Thymus (tissue), 11 donors: ENCODE measurements at regions not wholly inside any gene's neighbourhood (a gene's known extent, or its start where the extent isn't known, plus 50 kb on each side); places are given as distances from the start of the nearest gene placed in this dataset.

ENCODE experiments used
- DNase-seq, 9 donors: peaks; one replicate each; pipeline ENCODE4 v3.0.0-alpha.2; 2013; ENCODE audit warnings: low spot score in 9 of 9, low read depth in 6 of 9, missing footprints in 1 of 9
- H3K27ac ChIP-seq, 2 donors: one replicate each; pipeline ENCODE4 v1.5.1; 2013; ENCODE audit warnings: control low read depth in 1 of 2, low read depth in 1 of 2, low read length in 1 of 2, mild to moderate bottlenecking in 1 of 2, moderate library complexity in 1 of 2
- H3K27me3 ChIP-seq, 2 donors: one replicate each; pipeline ENCODE4 v1.5.1; 2013; ENCODE audit warnings: low read length in 1 of 2; ENCODE audit not compliant: control insufficient read depth in 2 of 2, insufficient read depth in 1 of 2
- H3K36me3 ChIP-seq, 2 donors: one replicate each; pipeline ENCODE4 v1.5.1; 2013; ENCODE audit warnings: low read length in 1 of 2, mild to moderate bottlenecking in 1 of 2, moderate library complexity in 1 of 2; ENCODE audit not compliant: control insufficient read depth in 2 of 2, insufficient read depth in 2 of 2
- H3K4me1 ChIP-seq, 2 donors: one replicate each; pipeline ENCODE4 v1.5.1; 2013; ENCODE audit warnings: low read length in 2 of 2; ENCODE audit not compliant: control insufficient read depth in 2 of 2, insufficient read depth in 2 of 2
- H3K4me3 ChIP-seq, 2 donors: one replicate each; pipeline ENCODE4 v1.5.1; 2013; ENCODE audit warnings: low read length in 2 of 2, control low read depth in 1 of 2, mild to moderate bottlenecking in 1 of 2
- H3K9me3 ChIP-seq, 2 donors: one replicate each; pipeline ENCODE4 v1.5.1; 2013; ENCODE audit warnings: low read length in 1 of 2, mild to moderate bottlenecking in 1 of 2; ENCODE audit not compliant: control insufficient read depth in 2 of 2, insufficient read depth in 1 of 2
- WGBS: extraction: QIAGEN DNeasy Blood & Tissue Kit; methylation state at CpG from one replicate; pipeline ENCODE4 v1.1.7; 2013; 5-methylcytosine and 5-hydroxymethylcytosine counted together
- donor health status: healthy.

DNA sequence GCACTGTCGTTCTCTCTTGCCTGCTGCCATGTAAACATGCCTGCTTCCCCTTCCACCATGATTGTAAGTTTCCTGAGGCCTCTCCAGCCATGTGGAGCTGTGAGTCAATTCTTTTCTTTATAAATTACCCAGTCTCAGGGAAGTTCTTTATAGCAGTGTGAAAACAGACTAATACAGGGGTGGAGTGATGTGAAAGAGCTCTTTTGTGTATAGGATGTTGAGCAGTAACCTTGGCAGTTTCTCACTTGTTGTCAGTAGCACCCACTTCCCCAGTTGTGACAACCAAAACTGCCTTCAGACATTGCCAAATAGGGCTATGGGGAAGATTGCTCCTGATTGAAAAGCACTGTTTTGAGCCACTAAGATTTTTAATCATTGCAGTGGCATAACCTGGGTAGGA lies 552.2 kb upstream of the ZNF462 start:
- Histone ChIP-seq H3K9me3 (no peaks in the 10 kb centered on the region), H3K27me3 (no peaks in the 10 kb centered on the region), H3K36me3 (no peaks in the 10 kb centered on the region), H3K4me3 (no peak overlapping the region), H3K27ac (no peak overlapping the region), H3K4me1 (no peaks in the 10 kb centered on the region)
- 92% methylated on average over 1 of the region's 1 CpG for WGBS
- DNase-seq, result no peak

- WGBS, result 13% methylated on average over 1 of the region's 1 CpG
- Histone ChIP-seq H3K27me3 (no peaks in the 10 kb centered on the region), H3K27ac (no peak overlapping the region), H3K4me1 (no peaks in the 10 kb centered on the region), H3K36me3 (no peaks in the 10 kb centered on the region), H3K4me3 (no peak overlapping the region), H3K9me3 (no peaks in the 10 kb centered on the region)
- peak in 4 of 9 donors; percentile 2 to 36 (median 8) for DNase-seq
Measured at GRCh38 chr9:106312906-106313305, 550.1 kb upstream of the ZNF462 start.

- DNase-seq, result no peak
- Histone ChIP-seq H3K4me1 (no peaks in the 10 kb centered on the region), H3K4me3 (no peak overlapping the region), H3K9me3 (no peaks in the 10 kb centered on the region), H3K27me3 (no peaks in the 10 kb centered on the region), H3K36me3 (no peaks in the 10 kb centered on the region), H3K27ac (no peak overlapping the region)
- WGBS, result 93% methylated on average over 1 of the region's 1 CpG
Measured at GRCh38 chr9:106314476-106314875, 548.5 kb upstream of the ZNF462 start.

DNA sequence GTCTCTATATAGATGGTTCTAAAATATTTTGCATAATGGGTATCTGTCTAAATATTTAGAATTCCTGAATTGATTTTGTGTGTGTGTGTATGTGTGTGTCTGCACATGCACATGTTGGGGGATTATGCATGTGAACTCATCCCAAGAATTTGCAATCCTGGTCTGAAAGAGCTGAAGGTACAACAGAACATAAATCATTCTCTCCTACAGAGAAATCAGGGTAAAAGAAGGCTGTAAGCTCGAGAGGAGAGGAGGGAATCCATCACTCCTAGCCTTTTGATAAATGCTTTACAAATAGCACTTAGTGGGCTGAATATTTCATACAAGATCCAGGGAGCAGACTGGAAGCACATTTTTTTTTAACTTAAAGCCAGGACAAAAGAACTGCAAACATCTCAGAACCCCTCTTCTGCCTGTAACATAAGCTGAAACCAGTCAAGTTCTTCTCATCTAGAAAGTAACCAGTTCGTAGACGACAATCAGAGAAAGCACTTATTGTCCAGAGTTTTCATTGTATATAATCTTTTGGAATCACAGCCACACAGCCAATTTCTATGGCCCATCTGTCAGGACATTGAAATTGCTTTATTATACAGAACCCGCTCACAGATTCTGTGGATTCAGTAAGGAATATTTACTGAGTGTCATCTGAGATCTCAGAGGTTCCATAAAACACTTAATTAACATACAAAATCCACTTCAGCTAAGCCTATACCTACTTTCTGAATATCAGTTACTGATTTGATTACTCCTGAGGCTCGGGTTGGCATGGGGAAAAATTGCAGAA lies 541.4 kb upstream of the ZNF462 start:
- Histone ChIP-seq H3K9me3 (no peaks in the 10 kb centered on the region), H3K36me3 (no peaks in the 10 kb centered on the region), H3K4me3 (no peak overlapping the region), H3K27ac (no peak overlapping the region), H3K27me3 (no peaks in the 10 kb centered on the region), H3K4me1 (no peaks in the 10 kb centered on the region)
- 92% methylated on average over 5 of the region's 5 CpGs for WGBS
- DNase-seq, result no peak

DNA sequence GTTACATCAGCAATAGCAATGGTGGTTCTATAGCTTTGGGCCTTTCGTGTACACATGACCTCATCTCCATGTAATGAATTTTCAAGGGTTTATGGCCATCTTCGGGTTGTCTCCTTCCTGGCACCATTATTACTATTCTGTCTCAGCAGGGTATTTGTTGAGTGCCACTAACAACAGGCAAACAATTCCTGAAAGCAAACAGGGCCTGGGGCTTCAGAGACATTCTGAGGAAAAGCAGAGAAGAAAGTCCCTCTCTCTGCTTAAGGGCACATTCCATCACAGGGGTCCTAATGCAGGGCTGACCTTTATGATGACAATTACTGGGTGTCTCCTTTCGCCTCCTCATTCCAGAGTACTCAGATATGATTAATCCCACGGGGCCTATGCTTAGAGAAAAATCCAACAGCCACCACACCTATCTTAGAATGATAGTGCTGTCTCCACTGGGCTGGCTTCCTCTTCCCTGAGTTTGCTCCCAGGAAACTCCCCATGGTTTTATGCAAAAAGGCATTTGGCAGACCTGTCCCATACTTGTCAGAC lies 540.2 kb upstream of the ZNF462 start:
- Histone ChIP-seq H3K27me3 (no peaks in the 10 kb centered on the region), H3K36me3 (no peaks in the 10 kb centered on the region), H3K4me3 (no peak overlapping the region), H3K27ac (no peak overlapping the region), H3K9me3 (no peaks in the 10 kb centered on the region), H3K4me1 (no peaks in the 10 kb centered on the region)
- DNase-seq, result no peak
- WGBS, result 94% methylated on average over 4 of the region's 4 CpGs

GRCh38 chr9:106324053-106324585 lies 538.8 kb upstream of the ZNF462 start:
- Histone ChIP-seq H3K36me3 (no peaks in the 10 kb centered on the region), H3K27ac (no peak overlapping the region), H3K9me3 (no peaks in the 10 kb centered on the region), H3K4me3 (no peak overlapping the region), H3K4me1 (no peaks in the 10 kb centered on the region), H3K27me3 (no peaks in the 10 kb centered on the region)
- WGBS, result 95% methylated on average over 10 of the region's 10 CpGs
- DNase-seq, result no peak

GRCh38 chr9:106324591-106325280 lies 538.2 kb upstream of the ZNF462 start:
- Histone ChIP-seq H3K4me3 (no peak overlapping the region), H3K36me3 (no peaks in the 10 kb centered on the region), H3K9me3 (no peaks in the 10 kb centered on the region), H3K27ac (no peak overlapping the region), H3K4me1 (no peaks in the 10 kb centered on the region), H3K27me3 (no peaks in the 10 kb centered on the region)
- DNase-seq, result no peak
- WGBS, result 88% methylated on average over 7 of the region's 7 CpGs

DNA sequence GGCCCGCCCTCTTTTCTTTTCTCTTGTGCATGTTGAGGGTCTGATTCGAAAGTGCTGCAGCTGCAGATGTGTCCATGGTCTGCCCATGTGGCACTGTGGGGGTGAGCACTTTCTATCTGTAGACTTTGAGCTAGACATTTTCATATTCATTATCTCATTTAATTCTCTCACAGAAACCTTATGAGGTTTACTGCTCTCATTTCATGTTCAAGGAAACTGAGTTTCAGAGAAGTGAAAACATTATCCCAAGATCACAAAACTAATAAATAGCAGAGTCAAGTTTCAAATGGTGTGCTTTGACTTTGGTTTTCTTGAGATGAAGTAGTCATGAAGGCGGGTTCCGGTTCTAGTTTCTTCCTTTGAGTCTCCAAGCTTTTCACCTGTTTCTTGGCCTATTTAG lies 536.5 kb upstream of the ZNF462 start:
- WGBS, result 97% methylated on average over 4 of the region's 4 CpGs
- H3K36me3 ChIP-seq, result no peaks in the 10 kb centered on the region
- H3K27me3 ChIP-seq, result no peaks in the 10 kb centered on the region
- H3K27ac ChIP-seq, result no peak overlapping the region
- H3K4me3 ChIP-seq, result no peak overlapping the region
- no peak for DNase-seq
- no peaks in the 10 kb centered on the region for H3K4me1 ChIP-seq
- H3K9me3 ChIP-seq, result no peaks in the 10 kb centered on the region

- H3K27me3 ChIP-seq, result no peaks in the 10 kb centered on the region
- no peak overlapping the region for H3K4me3 ChIP-seq
- H3K9me3 ChIP-seq, result no peaks in the 10 kb centered on the region
- no peak overlapping the region for H3K27ac ChIP-seq
- H3K4me1 ChIP-seq, result no peaks in the 10 kb centered on the region
- no peak for DNase-seq
- WGBS, result 95% methylated on average over 4 of the region's 4 CpGs
- no peaks in the 10 kb centered on the region for H3K36me3 ChIP-seq
Measured at GRCh38 chr9:106333481-106333880, 529.5 kb upstream of the ZNF462 start.
